IPS-18a (cell line): ENCODE measurements at regions not wholly inside any gene's neighbourhood (a gene's known extent, or its start where the extent isn't known, plus 50 kb on each side); places are given as distances from the start of the nearest gene placed in this dataset.

Experiments used
- H3K27ac ChIP-seq: one replicate; pipeline ENCODE4 v1.5.1; 2013; ENCODE audit warnings: low read length
- H3K27me3 ChIP-seq: one replicate; pipeline ENCODE4 v1.6.1; 2013; ENCODE audit warnings: mild to moderate bottlenecking, low read length; ENCODE audit not compliant: control insufficient read depth, insufficient read depth
- H3K36me3 ChIP-seq: one replicate; pipeline ENCODE4 v1.6.1; 2013; ENCODE audit warnings: low read depth, low read length; ENCODE audit not compliant: control insufficient read depth
- H3K4me1 ChIP-seq: one replicate; pipeline ENCODE4 v1.6.1; 2013; ENCODE audit warnings: low read depth, low read length; ENCODE audit not compliant: control insufficient read depth
- H3K4me3 ChIP-seq: one replicate; pipeline ENCODE4 v1.5.1; 2013; ENCODE audit warnings: low read length
- H3K9ac ChIP-seq: one replicate; pipeline ENCODE4 v1.6.1; 2013; ENCODE audit warnings: mild to moderate bottlenecking, low read length, moderate library complexity
- H3K9me3 ChIP-seq: one replicate; pipeline ENCODE4 v1.6.1; 2013; ENCODE audit warnings: low read depth, low read length; ENCODE audit not compliant: control insufficient read depth

DNA sequence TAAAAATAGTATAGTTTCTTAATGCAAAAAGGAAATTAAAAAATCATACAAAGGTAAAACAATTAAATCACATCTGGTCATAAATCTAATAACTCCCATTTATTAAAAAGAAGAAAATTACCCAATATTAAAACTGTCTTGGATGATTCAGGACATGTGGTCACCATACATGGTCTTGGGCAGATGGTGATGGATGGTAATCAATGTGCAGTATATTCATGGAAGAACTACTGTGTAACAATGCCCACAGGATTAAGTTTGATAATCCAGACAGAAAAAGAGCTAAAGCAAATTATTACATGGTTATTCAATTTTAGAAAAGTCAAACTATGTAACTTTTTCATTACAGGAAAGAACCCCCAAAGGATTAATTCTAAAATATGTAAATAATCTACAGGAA is 480.6 kb downstream of the QKI start:
- peaks cover under 1% of the 10 kb centered on the region for H3K4me1 ChIP-seq
- no peak overlapping the region for H3K27ac ChIP-seq
- H3K36me3 ChIP-seq, result no peaks in the 10 kb centered on the region

DNA sequence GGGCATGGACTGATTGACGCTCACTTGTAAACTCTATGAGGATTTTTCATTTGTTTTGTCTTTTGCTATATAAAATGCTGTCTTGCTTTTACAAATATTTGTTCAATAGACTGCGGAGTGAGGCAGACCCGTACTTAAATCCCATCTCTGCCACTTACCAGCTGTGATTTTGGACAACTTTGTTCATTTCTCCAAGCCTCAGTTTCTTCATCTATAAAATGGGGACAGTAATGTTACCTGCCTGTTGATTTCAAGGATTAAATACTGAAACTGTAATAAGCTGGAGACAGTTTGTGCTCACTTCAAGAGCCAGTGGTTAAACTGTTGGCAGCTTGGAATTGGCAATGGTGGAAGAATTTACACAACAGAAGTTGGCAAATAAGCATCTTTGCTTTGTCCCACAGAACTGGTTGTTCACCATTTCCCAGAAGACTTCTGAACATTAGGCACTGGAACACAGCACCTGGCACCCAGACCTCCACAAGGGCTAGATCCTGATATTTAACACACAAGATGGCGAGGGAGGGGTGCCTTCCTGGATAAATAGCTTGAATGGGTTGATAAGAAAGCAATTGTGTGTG is 479.2 kb downstream of the QKI start:
- Histone ChIP-seq H3K36me3 (no peaks in the 10 kb centered on the region), H3K9me3 (no peaks in the 10 kb centered on the region), H3K27me3 (no peaks in the 10 kb centered on the region), H3K9ac (no peak overlapping the region), H3K27ac (no peak overlapping the region), H3K4me3 (no peak overlapping the region), H3K4me1 (no peaks in the 10 kb centered on the region)

More for the DNA sequence above, 480.6 kb downstream of the QKI start:
- H3K9me3 ChIP-seq, result no peaks in the 10 kb centered on the region
- no peak overlapping the region for H3K9ac ChIP-seq
- no peaks in the 10 kb centered on the region for H3K27me3 ChIP-seq
- H3K4me3 ChIP-seq, result no peak overlapping the region

DNA sequence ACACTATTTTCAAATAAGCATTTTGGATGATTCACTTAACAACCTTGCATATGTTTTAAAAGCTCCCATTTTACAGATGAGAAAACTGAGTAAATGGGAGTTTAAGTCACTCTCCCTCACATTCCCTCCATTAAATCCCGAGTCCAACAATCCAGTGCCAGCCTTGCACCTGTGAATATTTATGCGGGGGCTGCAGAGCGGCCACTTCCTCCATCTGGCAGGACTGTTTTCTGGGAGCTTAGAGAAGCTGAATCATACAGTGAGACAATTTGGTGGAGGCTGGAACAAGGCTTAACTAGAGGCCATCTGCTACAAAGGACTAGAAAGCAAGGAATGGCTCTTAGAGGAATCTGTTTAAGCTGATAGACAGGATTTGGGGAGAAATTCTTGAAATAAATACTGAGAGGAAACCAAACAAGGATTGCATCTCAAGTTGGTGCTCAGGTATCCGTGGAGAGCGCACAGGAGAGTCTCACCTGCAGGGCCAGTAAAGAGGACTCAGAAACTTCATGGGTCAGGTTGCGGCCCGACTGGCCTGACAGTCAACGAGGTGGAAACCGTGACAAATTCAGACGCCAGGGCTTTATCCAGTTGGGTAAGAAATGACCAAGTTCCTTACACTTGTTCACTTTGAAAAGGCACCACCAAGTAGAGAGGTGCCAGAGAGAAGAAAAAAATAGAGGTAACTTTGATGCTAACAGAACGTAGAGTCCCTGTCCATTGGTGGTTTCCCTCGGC is 478.5 kb downstream of the QKI start:
- Histone ChIP-seq H3K27ac (no peak overlapping the region), H3K27me3 (no peaks in the 10 kb centered on the region)

DNA sequence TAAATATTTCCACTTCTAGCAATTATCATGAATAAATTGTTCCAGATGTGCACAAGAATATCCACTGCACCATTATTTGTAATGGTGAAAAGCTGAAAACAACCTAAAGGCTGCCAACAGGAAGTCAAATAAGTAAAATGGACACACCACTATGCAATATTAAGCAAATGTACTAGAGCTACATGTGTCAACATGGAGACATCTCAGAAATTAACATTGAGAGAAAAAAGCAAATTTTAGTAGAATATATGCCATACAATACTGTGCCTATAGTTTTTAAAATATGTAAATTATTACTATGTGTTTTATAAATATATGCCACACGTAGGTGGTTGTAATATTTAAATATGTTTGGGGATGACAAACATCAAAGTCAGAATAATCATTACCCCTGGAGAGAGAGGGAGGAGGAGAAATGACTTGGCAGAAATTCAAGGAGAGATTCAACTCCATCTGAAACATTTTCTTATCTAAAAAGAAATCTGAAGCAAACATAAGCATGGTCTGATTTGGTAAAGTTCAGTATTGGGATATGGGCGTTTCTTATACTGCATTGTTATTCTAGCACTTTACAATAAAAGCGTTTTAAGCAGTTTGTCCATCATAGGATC is 475.5 kb downstream of the QKI start:
- no peaks in the 10 kb centered on the region for H3K27me3 ChIP-seq
- no peak overlapping the region for H3K27ac ChIP-seq
- H3K4me1 ChIP-seq, result no peaks in the 10 kb centered on the region
- no peaks in the 10 kb centered on the region for H3K36me3 ChIP-seq
- no peaks in the 10 kb centered on the region for H3K9me3 ChIP-seq
- H3K4me3 ChIP-seq, result no peak overlapping the region
- no peak overlapping the region for H3K9ac ChIP-seq

More for the DNA sequence above, 478.5 kb downstream of the QKI start:
- no peaks in the 10 kb centered on the region for H3K36me3 ChIP-seq
- no peak overlapping the region for H3K4me3 ChIP-seq
- H3K9ac ChIP-seq, result no peak overlapping the region
- no peaks in the 10 kb centered on the region for H3K4me1 ChIP-seq
- no peaks in the 10 kb centered on the region for H3K9me3 ChIP-seq

DNA sequence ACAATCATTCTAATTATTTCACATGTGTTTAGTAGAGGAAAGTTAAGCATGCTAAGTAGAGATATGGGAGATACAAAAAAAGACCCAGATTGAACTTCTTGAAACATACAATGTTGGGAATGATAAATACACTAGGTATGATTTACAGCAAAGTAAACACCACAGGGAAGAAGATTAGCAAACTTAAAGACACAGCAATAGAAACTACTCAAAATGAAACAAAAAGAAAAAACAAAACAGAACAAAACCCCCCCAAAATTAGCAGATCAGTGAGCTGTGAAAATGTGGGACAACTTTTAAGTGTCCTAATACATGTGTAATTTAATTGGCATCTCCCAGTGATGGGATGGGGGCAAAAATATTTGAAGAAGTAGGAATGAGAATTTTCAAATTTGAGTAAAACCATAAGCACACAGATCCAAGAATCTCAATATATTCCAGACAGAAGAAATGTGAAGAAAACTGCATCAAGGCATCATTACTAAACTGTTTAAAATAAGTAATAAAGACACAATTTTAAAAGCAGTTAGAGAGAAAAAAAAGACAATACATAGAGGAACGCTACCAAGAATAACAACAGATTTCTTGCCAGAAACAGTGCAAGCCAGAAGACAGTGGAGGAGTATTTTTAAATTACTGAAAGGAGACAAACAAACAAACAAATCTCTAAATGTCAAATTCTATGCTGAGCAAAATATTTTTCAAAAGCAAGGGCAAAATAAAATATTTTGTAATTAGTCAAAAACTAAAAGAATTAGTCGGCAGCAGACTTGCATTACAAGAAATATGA is 473.7 kb downstream of the QKI start:
- H3K9me3 ChIP-seq, result no peaks in the 10 kb centered on the region
- no peaks in the 10 kb centered on the region for H3K4me1 ChIP-seq
- no peaks in the 10 kb centered on the region for H3K27me3 ChIP-seq
- H3K4me3 ChIP-seq, result no peak overlapping the region
- H3K27ac ChIP-seq, result no peak overlapping the region
- no peak overlapping the region for H3K9ac ChIP-seq
- H3K36me3 ChIP-seq, result no peaks in the 10 kb centered on the region

DNA sequence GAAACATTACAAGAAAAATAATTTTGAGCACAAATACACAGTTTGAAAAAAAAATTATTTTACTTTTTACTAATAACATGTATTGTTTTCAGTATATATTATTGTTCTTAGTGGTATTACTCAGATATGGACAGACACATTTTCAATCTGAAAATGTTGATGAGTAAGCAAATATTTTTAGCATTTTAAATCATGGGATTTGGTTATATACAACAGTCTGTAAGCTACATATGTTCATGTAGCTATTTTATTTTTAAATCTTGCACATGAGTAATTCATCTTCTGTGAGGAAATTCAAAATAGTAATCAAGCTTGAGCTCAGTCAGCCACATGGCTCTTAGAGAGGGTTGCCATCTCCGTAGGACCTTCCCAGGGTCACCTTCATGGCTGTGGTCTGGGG is 471.9 kb downstream of the QKI start:
- no peaks in the 10 kb centered on the region for H3K36me3 ChIP-seq
- no peaks in the 10 kb centered on the region for H3K9me3 ChIP-seq
- H3K27ac ChIP-seq, result no peak overlapping the region
- no peak overlapping the region for H3K9ac ChIP-seq
- no peaks in the 10 kb centered on the region for H3K27me3 ChIP-seq
- no peaks in the 10 kb centered on the region for H3K4me1 ChIP-seq
- H3K4me3 ChIP-seq, result no peak overlapping the region

DNA sequence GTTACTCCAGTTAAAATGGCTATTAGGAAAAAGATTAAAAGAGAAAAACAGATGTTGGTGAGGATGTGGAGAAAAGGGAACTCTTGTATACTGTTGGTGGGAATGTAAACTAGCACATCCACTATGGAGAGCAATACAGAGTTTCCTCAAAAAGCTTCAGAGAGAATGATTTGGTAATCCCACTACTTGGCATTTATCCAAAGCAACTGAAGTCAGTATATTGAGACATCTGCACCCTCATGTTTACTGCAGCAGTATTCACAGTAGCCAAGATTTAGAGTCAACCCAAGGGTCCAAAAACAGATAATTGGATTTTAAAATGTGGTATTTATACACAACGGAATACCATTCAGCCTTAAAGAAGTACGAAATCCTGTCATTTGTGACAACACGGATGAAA is 469.5 kb downstream of the QKI start:
- no peak overlapping the region for H3K27ac ChIP-seq
- no peak overlapping the region for H3K9ac ChIP-seq
- H3K27me3 ChIP-seq, result no peaks in the 10 kb centered on the region
- no peaks in the 10 kb centered on the region for H3K36me3 ChIP-seq
- H3K4me1 ChIP-seq, result no peaks in the 10 kb centered on the region
- no peak overlapping the region for H3K4me3 ChIP-seq
- H3K9me3 ChIP-seq, result no peaks in the 10 kb centered on the region

DNA sequence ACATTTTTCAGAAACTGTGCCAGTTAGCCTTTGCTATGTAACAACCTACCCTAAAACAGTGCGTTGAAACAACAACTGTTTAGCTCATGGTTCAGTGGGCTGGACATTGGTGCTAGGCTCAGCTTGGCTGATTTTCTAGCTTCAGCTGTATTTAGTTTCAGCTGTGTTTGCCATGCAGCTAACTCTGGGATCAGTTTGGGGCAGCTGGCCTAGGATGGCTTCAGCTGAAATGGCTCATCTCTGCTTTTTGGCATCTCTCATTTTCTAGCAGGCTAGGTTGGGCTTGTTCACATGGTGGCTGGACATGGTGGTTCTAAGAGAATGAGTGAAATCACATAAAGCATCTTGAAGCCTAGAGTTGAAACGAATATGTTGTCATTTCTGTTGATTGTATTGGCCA is 464.2 kb downstream of the QKI start:
- Histone ChIP-seq H3K4me1 (no peaks in the 10 kb centered on the region), H3K9me3 (no peaks in the 10 kb centered on the region), H3K27me3 (no peaks in the 10 kb centered on the region), H3K27ac (no peak overlapping the region), H3K36me3 (no peaks in the 10 kb centered on the region), H3K9ac (no peak overlapping the region), H3K4me3 (no peak overlapping the region)

DNA sequence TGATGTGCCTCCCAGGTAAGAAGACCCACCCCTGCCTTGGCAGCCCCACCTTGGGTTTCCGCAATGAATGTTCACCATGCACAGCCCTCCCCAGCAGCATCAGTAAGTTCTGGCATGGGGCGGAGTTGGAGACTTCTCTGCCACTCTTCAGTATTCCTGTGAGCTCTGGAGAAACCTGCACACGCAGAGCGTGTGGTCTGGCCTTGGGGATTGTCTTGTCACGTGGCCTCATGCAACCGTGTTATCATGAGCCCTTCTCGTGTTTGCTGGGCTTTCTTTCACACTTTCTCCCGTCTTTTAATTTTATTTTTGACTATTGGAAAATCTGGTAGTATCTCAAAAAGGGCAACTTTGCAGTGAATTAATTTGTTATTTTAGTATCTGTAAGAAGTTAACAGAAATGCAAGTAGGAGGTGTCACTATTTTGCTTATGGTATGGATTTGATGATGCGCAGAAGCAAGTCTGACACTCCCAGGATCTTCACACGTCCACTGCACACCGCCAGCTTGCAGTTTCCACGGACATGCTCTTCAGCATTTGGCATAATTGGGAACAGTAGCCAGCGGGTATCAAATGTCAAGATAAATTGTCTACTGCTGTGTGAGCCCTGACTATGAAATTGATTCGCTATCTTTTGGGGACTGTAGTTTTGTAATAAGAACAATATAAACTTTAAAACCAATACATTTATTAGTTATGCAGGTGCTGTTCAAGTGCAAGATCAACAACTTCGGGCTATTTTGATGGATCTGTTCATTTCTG is 463.5 kb downstream of the QKI start:
- Histone ChIP-seq H3K9me3 (no peaks in the 10 kb centered on the region), H3K4me3 (no peak overlapping the region), H3K9ac (no peak overlapping the region), H3K27me3 (no peaks in the 10 kb centered on the region), H3K27ac (no peak overlapping the region), H3K36me3 (no peaks in the 10 kb centered on the region), H3K4me1 (no peaks in the 10 kb centered on the region)

DNA sequence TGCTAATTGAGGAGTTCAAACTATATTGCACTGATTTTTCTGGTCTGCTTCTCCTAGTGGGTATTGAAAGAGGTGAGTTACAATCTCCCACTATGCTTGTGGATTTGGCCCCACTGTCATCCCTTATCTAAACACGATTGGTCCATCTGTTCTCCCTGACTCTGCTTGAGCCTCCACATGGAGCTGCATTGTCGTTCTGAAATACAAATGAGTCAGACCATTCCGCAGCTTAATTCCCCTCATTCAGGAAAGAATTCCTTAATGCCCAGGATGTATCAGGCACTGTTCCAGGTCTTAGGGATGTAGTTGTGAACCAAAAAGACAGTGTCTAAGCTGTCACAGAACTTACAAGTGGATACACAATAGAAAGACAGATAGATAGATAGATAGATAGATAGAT is 461.9 kb downstream of the QKI start:
- Histone ChIP-seq H3K27me3 (no peaks in the 10 kb centered on the region), H3K9me3 (no peaks in the 10 kb centered on the region), H3K4me3 (no peak overlapping the region), H3K27ac (no peak overlapping the region), H3K9ac (no peak overlapping the region), H3K4me1 (no peaks in the 10 kb centered on the region), H3K36me3 (no peaks in the 10 kb centered on the region)

DNA sequence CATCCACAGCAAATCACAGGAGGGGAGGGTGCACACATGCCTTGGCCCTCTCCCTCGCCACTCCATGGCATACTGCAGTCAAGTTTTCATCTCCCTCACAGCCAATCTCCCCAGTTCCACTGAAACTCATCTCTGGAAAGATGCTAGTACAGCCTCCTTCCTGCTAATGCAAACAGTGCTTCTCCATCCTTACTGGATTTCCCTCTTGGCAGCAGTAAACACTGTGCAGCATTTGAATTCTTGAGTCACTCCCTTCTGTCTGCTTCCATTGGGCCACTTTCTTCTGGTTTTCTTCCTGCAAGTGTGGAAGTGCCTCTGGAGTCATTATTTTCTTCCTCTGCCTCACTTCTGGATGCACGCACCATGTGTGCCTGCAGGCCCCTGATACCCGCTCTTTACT is 460.3 kb downstream of the QKI start:
- no peaks in the 10 kb centered on the region for H3K36me3 ChIP-seq
- no peaks in the 10 kb centered on the region for H3K4me1 ChIP-seq
- H3K4me3 ChIP-seq, result no peak overlapping the region
- H3K27ac ChIP-seq, result no peak overlapping the region
- no peaks in the 10 kb centered on the region for H3K9me3 ChIP-seq
- no peaks in the 10 kb centered on the region for H3K27me3 ChIP-seq
- no peak overlapping the region for H3K9ac ChIP-seq
